Liver (tissue), 8 donors: ENCODE measurements at regions not wholly inside any gene's neighbourhood (a gene's known extent, or its start where the extent isn't known, plus 50 kb on each side); places are given as distances from the start of the nearest gene placed in this dataset.

ENCODE experiments used
- DNase-seq: peaks from one replicate; pipeline ENCODE4 v3.0.0-alpha.2; 2017; ENCODE audit warnings: low spot score
- H3K27ac ChIP-seq, 2 donors: one replicate each; pipeline ENCODE4 v1.7.0; 2013; ENCODE audit warnings: inconsistent platforms in 2 of 2, low read length in 2 of 2, control low read depth in 1 of 2, low read depth in 1 of 2, mild to moderate bottlenecking in 1 of 2
- H3K27me3 ChIP-seq, 4 donors: one replicate each; pipeline versions ENCODE4 v1.6.1 to v1.7.0; 2013; ENCODE audit warnings: low read length in 3 of 4, inconsistent platforms in 1 of 4, mild to moderate bottlenecking in 1 of 4, moderate library complexity in 1 of 4; ENCODE audit not compliant: control insufficient read depth in 4 of 4, insufficient read depth in 4 of 4
- H3K36me3 ChIP-seq, 4 donors: one replicate each; pipeline versions ENCODE4 v1.6.1 to v1.7.0; 2013; ENCODE audit warnings: low read length in 3 of 4, mild to moderate bottlenecking in 3 of 4, low read depth in 1 of 4, moderate library complexity in 1 of 4; ENCODE audit not compliant: control insufficient read depth in 4 of 4, insufficient read depth in 3 of 4
- H3K4me1 ChIP-seq, 4 donors: one replicate each; pipeline versions ENCODE4 v1.6.1 to v1.7.0; 2013; ENCODE audit warnings: low read length in 3 of 4, mild to moderate bottlenecking in 3 of 4, moderate library complexity in 1 of 4; ENCODE audit not compliant: control insufficient read depth in 4 of 4, insufficient read depth in 4 of 4
- H3K4me3 ChIP-seq, 3 donors: one replicate each; pipeline versions ENCODE4 v1.6.1 to v1.7.0; 2013; ENCODE audit warnings: low read length in 3 of 3, control low read depth in 1 of 3, low read depth in 1 of 3, mild to moderate bottlenecking in 1 of 3
- H3K9ac ChIP-seq, 2 donors: one replicate each; pipeline ENCODE4 v1.7.0; 2013; ENCODE audit warnings: low read length in 2 of 2, mild to moderate bottlenecking in 2 of 2, moderate library complexity in 2 of 2, control low read depth in 1 of 2, low read depth in 1 of 2
- H3K9me3 ChIP-seq, 4 donors: one replicate each; pipeline versions ENCODE4 v1.6.1 to v1.7.0; 2013; ENCODE audit warnings: low read length in 3 of 4; ENCODE audit not compliant: control insufficient read depth in 4 of 4
- EGR1 ChIP-seq, 2 donors: IDR thresholded peaks; 2 replicates each; pipeline ENCODE4 v1.6.1; 2016 to 2018; ENCODE audit warnings: antibody characterized with exemption in 2 of 2, low read depth in 2 of 2
- FOXA1 ChIP-seq: IDR thresholded peaks from 2 replicates; pipeline ENCODE4 v1.6.1; 2016; ENCODE audit warnings: antibody characterized with exemption
- FOXA2 ChIP-seq: IDR thresholded peaks from 2 replicates; pipeline ENCODE4 v1.6.1; 2016; ENCODE audit warnings: antibody characterized with exemption
- GABPA ChIP-seq, 2 donors: IDR thresholded peaks in 1 of 2; conservative IDR thresholded peaks in 1 of 2; 2 replicates each; pipeline ENCODE4 v1.6.1; 2016; ENCODE audit warnings: antibody characterized with exemption in 2 of 2, mild to moderate bottlenecking in 1 of 2, moderate library complexity in 1 of 2
- HNF4A ChIP-seq, 2 donors: conservative IDR thresholded peaks; 2 replicates each; pipeline ENCODE4 v1.6.1; 2016; ENCODE audit warnings: antibody characterized with exemption in 2 of 2, mild to moderate bottlenecking in 2 of 2
- HNF4G ChIP-seq: IDR thresholded peaks from 2 replicates; pipeline ENCODE4 v1.6.1; 2016; ENCODE audit warnings: antibody characterized with exemption
- JUND ChIP-seq, 2 donors: IDR thresholded peaks; 2 replicates each; pipeline ENCODE4 v1.6.1; 2016; ENCODE audit warnings: antibody characterized with exemption in 2 of 2
- NR2F2 ChIP-seq: IDR thresholded peaks from 2 replicates; pipeline ENCODE4 v1.6.1; 2016; ENCODE audit warnings: antibody characterized with exemption
- RAD21 ChIP-seq, 2 donors: IDR thresholded peaks; 2 replicates each; pipeline ENCODE4 v1.6.1; 2016; ENCODE audit warnings: antibody characterized with exemption in 2 of 2, mild to moderate bottlenecking in 2 of 2
- RXRA ChIP-seq, 2 donors: IDR thresholded peaks; 2 replicates each; pipeline ENCODE4 v1.6.1; 2017 to 2018; ENCODE audit warnings: antibody characterized with exemption in 2 of 2, mild to moderate bottlenecking in 1 of 2
- SP1 ChIP-seq: IDR thresholded peaks from 2 replicates; pipeline ENCODE4 v1.6.1; 2018; ENCODE audit warnings: antibody characterized with exemption, mild to moderate bottlenecking
- TAF1 ChIP-seq: conservative IDR thresholded peaks from 2 replicates; pipeline ENCODE4 v1.6.1; 2016; ENCODE audit warnings: antibody characterized with exemption, mild to moderate bottlenecking
- YY1 ChIP-seq: IDR thresholded peaks from 2 replicates; pipeline ENCODE4 v1.6.1; 2016; ENCODE audit warnings: antibody characterized with exemption, mild to moderate bottlenecking
- WGBS: extraction: QIAGEN DNeasy Blood & Tissue Kit; methylation state at CpG from one replicate; pipeline ENCODE4 v1.1.7; 2013; 5-methylcytosine and 5-hydroxymethylcytosine counted together
- TF ChIP-seq, protein P1 (sequence below): fragments of 150-350 bp; IDR thresholded peaks from 2 replicates; pipeline ENCODE4 v1.5.1; 2017; ENCODE audit warnings: improper control_type of control experiment, low read depth, low read length; ENCODE audit not compliant: missing input control
- TF ChIP-seq, protein P2 (sequence below): IDR thresholded peaks from 2 replicates; pipeline ENCODE4 v1.6.1; 2016; ENCODE audit warnings: antibody characterized with exemption
- TF ChIP-seq, protein P3 (sequence below): IDR thresholded peaks from 2 replicates; pipeline ENCODE4 v1.6.1; 2016; ENCODE audit warnings: antibody characterized with exemption
- TF ChIP-seq, protein P4 (sequence below): IDR thresholded peaks from 2 replicates; pipeline ENCODE4 v1.6.1; 2016; ENCODE audit warnings: antibody characterized with exemption, mild to moderate bottlenecking
- TF ChIP-seq, protein P5 (sequence below): IDR thresholded peaks from 2 replicates; pipeline ENCODE4 v1.6.1; 2016; ENCODE audit warnings: antibody characterized with exemption
- donor health status: healthy.
- donor health status: healthy.
- donor health status: healthy.
- donor health status: healthy.
- donor health status: healthy.

DNA sequence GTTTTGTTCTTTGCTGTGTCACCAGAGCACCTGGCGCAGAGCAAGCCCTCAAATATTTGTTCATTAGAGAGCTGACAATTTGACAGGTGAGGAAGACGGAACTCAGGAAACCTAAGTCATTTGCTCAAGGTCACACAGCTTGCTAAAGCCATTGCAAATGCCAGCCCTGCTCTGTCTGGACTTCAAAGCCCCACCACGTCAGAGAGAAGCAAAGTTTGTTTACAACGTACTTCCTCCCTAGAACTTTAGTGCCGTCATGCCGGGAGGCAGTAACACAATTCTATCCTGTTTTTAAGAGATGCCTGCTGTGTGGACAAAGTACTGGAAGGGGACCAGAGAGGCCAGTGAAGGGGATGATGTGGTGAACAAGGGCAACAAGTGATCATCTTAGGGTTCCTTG, 216.6 kb upstream of the PRICKLE2 start:
- Histone ChIP-seq H3K27me3 (peaks cover 2 to 18% (median 15%) of the 10 kb centered on the region in 4 donors), H3K4me3 (no peak overlapping the region), H3K9me3 (no peaks in the 10 kb centered on the region), H3K4me1 (peaks cover 4 to 10% (median 9%) of the 10 kb centered on the region in 4 donors), H3K27ac (no peak overlapping the region), H3K36me3 (no peaks in the 10 kb centered on the region), H3K9ac (no peak overlapping the region)
- no peak for DNase-seq
- WGBS, result 25% methylated on average over 6 of the region's 6 CpGs
- TF ChIP-seq FOXA1 (no peak), YY1 (no peak), FOXA2 (no peak), TAF1 (no peak), RXRA (IDR thresholded peaks at IDR 0.05) (no peak), JUND (IDR thresholded peaks at IDR 0.05) (no peak), HNF4G (no peak), EGR1 (IDR thresholded peaks at IDR 0.05; ENCODE audit: low read depth in 2 of 2) (no peak), RAD21 (IDR thresholded peaks at IDR 0.05) (no peak), GABPA (IDR thresholded peaks at IDR 0.05 in 1 of 2, conservative IDR thresholded peaks at IDR 0.05 in 1 of 2) (no peak), NR2F2 (no peak), SP1 (no peak)
- TF ChIP-seq, protein P1, sequence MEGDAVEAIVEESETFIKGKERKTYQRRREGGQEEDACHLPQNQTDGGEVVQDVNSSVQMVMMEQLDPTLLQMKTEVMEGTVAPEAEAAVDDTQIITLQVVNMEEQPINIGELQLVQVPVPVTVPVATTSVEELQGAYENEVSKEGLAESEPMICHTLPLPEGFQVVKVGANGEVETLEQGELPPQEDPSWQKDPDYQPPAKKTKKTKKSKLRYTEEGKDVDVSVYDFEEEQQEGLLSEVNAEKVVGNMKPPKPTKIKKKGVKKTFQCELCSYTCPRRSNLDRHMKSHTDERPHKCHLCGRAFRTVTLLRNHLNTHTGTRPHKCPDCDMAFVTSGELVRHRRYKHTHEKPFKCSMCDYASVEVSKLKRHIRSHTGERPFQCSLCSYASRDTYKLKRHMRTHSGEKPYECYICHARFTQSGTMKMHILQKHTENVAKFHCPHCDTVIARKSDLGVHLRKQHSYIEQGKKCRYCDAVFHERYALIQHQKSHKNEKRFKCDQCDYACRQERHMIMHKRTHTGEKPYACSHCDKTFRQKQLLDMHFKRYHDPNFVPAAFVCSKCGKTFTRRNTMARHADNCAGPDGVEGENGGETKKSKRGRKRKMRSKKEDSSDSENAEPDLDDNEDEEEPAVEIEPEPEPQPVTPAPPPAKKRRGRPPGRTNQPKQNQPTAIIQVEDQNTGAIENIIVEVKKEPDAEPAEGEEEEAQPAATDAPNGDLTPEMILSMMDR, result no peak
- TF ChIP-seq, protein P2, sequence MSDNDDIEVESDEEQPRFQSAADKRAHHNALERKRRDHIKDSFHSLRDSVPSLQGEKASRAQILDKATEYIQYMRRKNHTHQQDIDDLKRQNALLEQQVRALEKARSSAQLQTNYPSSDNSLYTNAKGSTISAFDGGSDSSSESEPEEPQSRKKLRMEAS, result no peak
- TF ChIP-seq, protein P3, sequence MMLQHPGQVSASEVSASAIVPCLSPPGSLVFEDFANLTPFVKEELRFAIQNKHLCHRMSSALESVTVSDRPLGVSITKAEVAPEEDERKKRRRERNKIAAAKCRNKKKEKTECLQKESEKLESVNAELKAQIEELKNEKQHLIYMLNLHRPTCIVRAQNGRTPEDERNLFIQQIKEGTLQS, result no peak
- TF ChIP-seq, protein P4, sequence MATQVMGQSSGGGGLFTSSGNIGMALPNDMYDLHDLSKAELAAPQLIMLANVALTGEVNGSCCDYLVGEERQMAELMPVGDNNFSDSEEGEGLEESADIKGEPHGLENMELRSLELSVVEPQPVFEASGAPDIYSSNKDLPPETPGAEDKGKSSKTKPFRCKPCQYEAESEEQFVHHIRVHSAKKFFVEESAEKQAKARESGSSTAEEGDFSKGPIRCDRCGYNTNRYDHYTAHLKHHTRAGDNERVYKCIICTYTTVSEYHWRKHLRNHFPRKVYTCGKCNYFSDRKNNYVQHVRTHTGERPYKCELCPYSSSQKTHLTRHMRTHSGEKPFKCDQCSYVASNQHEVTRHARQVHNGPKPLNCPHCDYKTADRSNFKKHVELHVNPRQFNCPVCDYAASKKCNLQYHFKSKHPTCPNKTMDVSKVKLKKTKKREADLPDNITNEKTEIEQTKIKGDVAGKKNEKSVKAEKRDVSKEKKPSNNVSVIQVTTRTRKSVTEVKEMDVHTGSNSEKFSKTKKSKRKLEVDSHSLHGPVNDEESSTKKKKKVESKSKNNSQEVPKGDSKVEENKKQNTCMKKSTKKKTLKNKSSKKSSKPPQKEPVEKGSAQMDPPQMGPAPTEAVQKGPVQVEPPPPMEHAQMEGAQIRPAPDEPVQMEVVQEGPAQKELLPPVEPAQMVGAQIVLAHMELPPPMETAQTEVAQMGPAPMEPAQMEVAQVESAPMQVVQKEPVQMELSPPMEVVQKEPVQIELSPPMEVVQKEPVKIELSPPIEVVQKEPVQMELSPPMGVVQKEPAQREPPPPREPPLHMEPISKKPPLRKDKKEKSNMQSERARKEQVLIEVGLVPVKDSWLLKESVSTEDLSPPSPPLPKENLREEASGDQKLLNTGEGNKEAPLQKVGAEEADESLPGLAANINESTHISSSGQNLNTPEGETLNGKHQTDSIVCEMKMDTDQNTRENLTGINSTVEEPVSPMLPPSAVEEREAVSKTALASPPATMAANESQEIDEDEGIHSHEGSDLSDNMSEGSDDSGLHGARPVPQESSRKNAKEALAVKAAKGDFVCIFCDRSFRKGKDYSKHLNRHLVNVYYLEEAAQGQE, result no peak
- TF ChIP-seq, protein P5, sequence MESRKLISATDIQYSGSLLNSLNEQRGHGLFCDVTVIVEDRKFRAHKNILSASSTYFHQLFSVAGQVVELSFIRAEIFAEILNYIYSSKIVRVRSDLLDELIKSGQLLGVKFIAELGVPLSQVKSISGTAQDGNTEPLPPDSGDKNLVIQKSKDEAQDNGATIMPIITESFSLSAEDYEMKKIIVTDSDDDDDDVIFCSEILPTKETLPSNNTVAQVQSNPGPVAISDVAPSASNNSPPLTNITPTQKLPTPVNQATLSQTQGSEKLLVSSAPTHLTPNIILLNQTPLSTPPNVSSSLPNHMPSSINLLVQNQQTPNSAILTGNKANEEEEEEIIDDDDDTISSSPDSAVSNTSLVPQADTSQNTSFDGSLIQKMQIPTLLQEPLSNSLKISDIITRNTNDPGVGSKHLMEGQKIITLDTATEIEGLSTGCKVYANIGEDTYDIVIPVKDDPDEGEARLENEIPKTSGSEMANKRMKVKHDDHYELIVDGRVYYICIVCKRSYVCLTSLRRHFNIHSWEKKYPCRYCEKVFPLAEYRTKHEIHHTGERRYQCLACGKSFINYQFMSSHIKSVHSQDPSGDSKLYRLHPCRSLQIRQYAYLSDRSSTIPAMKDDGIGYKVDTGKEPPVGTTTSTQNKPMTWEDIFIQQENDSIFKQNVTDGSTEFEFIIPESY, result no peak

DNA sequence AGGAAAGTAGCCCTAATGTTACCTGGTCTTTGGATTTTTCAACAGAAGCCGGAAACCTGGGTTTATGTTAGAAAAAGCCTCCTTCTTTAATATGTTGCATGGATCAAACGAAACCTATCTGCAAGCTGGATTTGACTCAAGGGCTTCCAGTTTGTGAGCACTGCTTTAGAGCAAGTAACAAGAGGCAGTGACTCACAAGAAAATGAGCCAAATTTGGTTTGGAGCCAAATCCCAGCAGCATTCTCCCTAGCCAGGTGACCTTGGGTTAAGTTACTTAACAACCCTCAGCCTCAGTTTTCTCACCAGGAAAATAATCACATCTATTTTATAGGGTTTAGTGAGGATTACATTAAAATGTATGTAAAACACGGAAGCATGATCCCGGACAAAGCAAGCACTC, 215.2 kb upstream of the PRICKLE2 start:
- Histone ChIP-seq H3K9me3 (no peaks in the 10 kb centered on the region), H3K4me1 (peaks cover 4 to 9% (median 9%) of the 10 kb centered on the region in 4 donors), H3K27me3 (peaks cover 2 to 18% (median 15%) of the 10 kb centered on the region in 4 donors), H3K9ac (no peak overlapping the region), H3K4me3 (no peak overlapping the region), H3K27ac (no peak overlapping the region), H3K36me3 (no peaks in the 10 kb centered on the region)
- DNase-seq, result no peak
- 77% methylated on average over 4 of the region's 4 CpGs for WGBS
- TF ChIP-seq, protein P3, result no peak
- TF ChIP-seq JUND (IDR thresholded peaks at IDR 0.05) (no peak), EGR1 (IDR thresholded peaks at IDR 0.05; ENCODE audit: low read depth in 2 of 2) (no peak), FOXA1 (no peak), GABPA (IDR thresholded peaks at IDR 0.05 in 1 of 2, conservative IDR thresholded peaks at IDR 0.05 in 1 of 2) (no peak), HNF4A (conservative IDR thresholded peaks at IDR 0.05) (no peak), NR2F2 (no peak), HNF4G (no peak), FOXA2 (no peak), RXRA (IDR thresholded peaks at IDR 0.05) (no peak)
- TF ChIP-seq, protein P4, result no peak
- TF ChIP-seq, protein P5, result no peak
